Smooth muscle cell (in vitro differentiated cells): ENCODE measurements at regions not wholly inside any gene's neighbourhood (a gene's known extent, or its start where the extent isn't known, plus 50 kb on each side); places are given as distances from the start of the nearest gene placed in this dataset.

Experiments used
- DNase-seq: peaks from one replicate; lab custom pipeline; 2025; ENCODE audit not compliant: unreplicated experiment; lab: John Stamatoyannopoulos, UW
- H2AFZ ChIP-seq: fragments of 200-600 bp; sonication (generic); 2 replicates; pipeline ENCODE4 v1.6.0; 2016; ENCODE audit warnings: antibody characterized with exemption, low read depth, mild to moderate bottlenecking
- H3F3A ChIP-seq: fragments of 200-600 bp; sonication (generic); 2 replicates; pipeline ENCODE4 v1.6.0; 2017; ENCODE audit warnings: antibody characterized with exemption, low read depth
- H3K27ac ChIP-seq: fragments of 200-600 bp; sonication (generic); 2 replicates; pipeline ENCODE4 v1.5.1; 2016; ENCODE audit warnings: low read depth, mild to moderate bottlenecking
- H3K27me3 ChIP-seq: fragments of 200-600 bp; sonication (generic); 2 replicates; pipeline ENCODE4 v1.6.1; 2016; ENCODE audit warnings: low read depth, mild to moderate bottlenecking
- H3K36me3 ChIP-seq: fragments of 200-600 bp; sonication (generic); 2 replicates; pipeline ENCODE4 v1.5.1; 2016; ENCODE audit warnings: low read depth
- H3K4me1 ChIP-seq: fragments of 200-600 bp; sonication (generic); 2 replicates; pipeline ENCODE4 v1.5.1; 2016; ENCODE audit warnings: low read depth
- H3K4me2 ChIP-seq: fragments of 200-600 bp; sonication (generic); 2 replicates; pipeline ENCODE4 v1.6.0; 2016; ENCODE audit warnings: mild to moderate bottlenecking
- H3K4me3 ChIP-seq: fragments of 200-600 bp; sonication (generic); 2 replicates; pipeline ENCODE4 v1.5.1; 2016; ENCODE audit warnings: mild to moderate bottlenecking
- H3K79me2 ChIP-seq: fragments of 200-600 bp; sonication (generic); 2 replicates; pipeline ENCODE4 v1.6.0; 2016; ENCODE audit warnings: low read depth, mild to moderate bottlenecking
- H3K9ac ChIP-seq: fragments of 200-600 bp; sonication (generic); 2 replicates; pipeline ENCODE4 v1.6.0; 2016; ENCODE audit warnings: low read depth
- H3K9me3 ChIP-seq: fragments of 200-600 bp; sonication (generic); replicated peaks from 2 replicates; pipeline ENCODE4 v1.5.1; 2016; ENCODE audit warnings: low read depth
- H4K20me1 ChIP-seq: fragments of 200-600 bp; sonication (generic); 2 replicates; pipeline ENCODE4 v1.6.0; 2016; ENCODE audit warnings: low read depth
- CTCF ChIP-seq: fragments of 200-600 bp; sonication (generic); IDR thresholded peaks from 2 replicates; pipeline ENCODE4 v1.5.1; 2017; ENCODE audit warnings: borderline replicate concordance, mild to moderate bottlenecking, antibody characterized with exemption; ENCODE audit not compliant: insufficient read depth, poor library complexity, severe bottlenecking
- WGBS: methylation state at CpG from one replicate; pipeline ENCODE4 v1.1.7; 2016; ENCODE audit warnings: low lambda C conversion rate; 5-methylcytosine and 5-hydroxymethylcytosine counted together

- H2AFZ ChIP-seq: no peak overlapping the region
- no peak overlapping the region for H3K4me2 ChIP-seq
- no peak for TF ChIP-seq CTCF
- no peak for DNase-seq
- H3K9ac ChIP-seq: no peak overlapping the region
- no peaks in the 10 kb centered on the region for H3F3A ChIP-seq
- no peak overlapping the region for H3K4me3 ChIP-seq
- H3K79me2 ChIP-seq: no peaks in the 10 kb centered on the region
- peaks cover 37% of the 10 kb centered on the region for H3K4me1 ChIP-seq
- no peak overlapping the region for H3K27ac ChIP-seq
- no peaks in the 10 kb centered on the region for H3K36me3 ChIP-seq
- peaks cover 5% of the 10 kb centered on the region for H3K27me3 ChIP-seq
- no peaks in the 10 kb centered on the region for H3K9me3 ChIP-seq
- WGBS: 81% methylated on average over 10 of the region's 10 CpGs
- H4K20me1 ChIP-seq: no peaks in the 10 kb centered on the region
Observed at GRCh38 chr16:73543331-73543969, 495.5 kb upstream of the ZFHX3 start.

DNA sequence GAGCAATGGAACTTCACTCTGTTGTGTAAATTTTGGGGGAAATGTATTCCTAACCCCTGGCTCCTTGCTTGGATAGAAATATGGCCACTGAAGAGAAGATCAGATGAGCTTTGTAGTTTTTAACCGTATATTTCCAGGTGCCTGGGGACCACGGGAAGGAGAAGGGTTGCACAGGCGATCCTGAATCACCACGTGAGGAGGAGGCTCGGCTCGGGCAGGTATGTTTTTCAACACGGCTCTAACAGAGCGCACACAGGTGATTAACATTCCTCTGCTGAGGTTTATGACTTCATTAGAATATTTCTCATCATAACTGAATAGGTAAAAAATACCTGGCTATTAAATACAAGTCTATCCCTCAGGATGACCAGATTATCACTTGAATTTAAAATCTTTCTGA is 495.0 kb upstream of the ZFHX3 start:
- H3K79me2 ChIP-seq: no peaks in the 10 kb centered on the region
- no peaks in the 10 kb centered on the region for H3K36me3 ChIP-seq
- H2AFZ ChIP-seq: no peak overlapping the region
- no peak overlapping the region for H3K4me3 ChIP-seq
- H3K4me1 ChIP-seq: peaks cover 31% of the 10 kb centered on the region
- no peak overlapping the region for H3K27ac ChIP-seq
- no peak for TF ChIP-seq CTCF
- no peaks in the 10 kb centered on the region for H3F3A ChIP-seq
- DNase-seq: no peak
- H4K20me1 ChIP-seq: no peaks in the 10 kb centered on the region
- 84% methylated on average over 8 of the region's 8 CpGs for WGBS
- H3K27me3 ChIP-seq: peaks cover 5% of the 10 kb centered on the region
- no peak overlapping the region for H3K9ac ChIP-seq
- H3K9me3 ChIP-seq: no peaks in the 10 kb centered on the region
- H3K4me2 ChIP-seq: no peak overlapping the region

DNA sequence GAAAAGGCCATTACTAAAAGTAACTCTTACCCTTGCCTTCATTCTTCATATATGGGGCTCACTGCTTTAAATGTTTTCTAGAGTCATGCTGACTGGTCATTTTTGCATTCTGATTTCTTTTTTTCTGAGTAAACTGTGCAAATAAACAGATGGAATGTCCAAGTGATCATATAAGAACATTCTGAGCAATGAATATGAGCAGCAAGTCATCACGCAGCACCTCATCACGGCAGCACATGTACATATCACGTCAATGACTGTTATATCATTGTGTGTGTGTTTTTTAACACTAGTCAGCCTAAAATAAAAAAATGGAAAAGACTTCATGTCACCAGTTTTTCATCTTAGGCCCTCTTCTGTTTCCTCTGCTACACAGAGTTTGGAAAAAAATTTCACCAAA is 490.0 kb upstream of the ZFHX3 start:
- H3K4me1 ChIP-seq: no peaks in the 10 kb centered on the region
- no peak for DNase-seq
- no peak overlapping the region for H2AFZ ChIP-seq
- no peak for TF ChIP-seq CTCF
- H3K4me3 ChIP-seq: no peak overlapping the region
- no peaks in the 10 kb centered on the region for H3K36me3 ChIP-seq
- no peak overlapping the region for H3K9ac ChIP-seq
- no peaks in the 10 kb centered on the region for H3K79me2 ChIP-seq
- 96% methylated on average over 3 of the region's 3 CpGs for WGBS
- no peaks in the 10 kb centered on the region for H3F3A ChIP-seq
- no peak overlapping the region for H3K27ac ChIP-seq
- no peaks in the 10 kb centered on the region for H3K9me3 ChIP-seq
- H4K20me1 ChIP-seq: no peaks in the 10 kb centered on the region
- no peaks in the 10 kb centered on the region for H3K27me3 ChIP-seq
- H3K4me2 ChIP-seq: no peak overlapping the region

GRCh38 chr16:73536931-73537330 is 489.0 kb upstream of the ZFHX3 start:
- H3K36me3 ChIP-seq: no peaks in the 10 kb centered on the region
- 94% methylated on average over 3 of the region's 3 CpGs for WGBS

More at GRCh38 chr16:73536931-73537330, 489.0 kb upstream of the ZFHX3 start:
- no peak for TF ChIP-seq CTCF
- no peak overlapping the region for H2AFZ ChIP-seq
- H3K4me3 ChIP-seq: no peak overlapping the region
- DNase-seq: no peak
- no peaks in the 10 kb centered on the region for H3K4me1 ChIP-seq
- no peaks in the 10 kb centered on the region for H4K20me1 ChIP-seq
- H3K4me2 ChIP-seq: no peak overlapping the region
- H3K9ac ChIP-seq: no peak overlapping the region
- H3K27ac ChIP-seq: no peak overlapping the region
- H3K9me3 ChIP-seq: no peaks in the 10 kb centered on the region
- no peaks in the 10 kb centered on the region for H3F3A ChIP-seq
- H3K79me2 ChIP-seq: no peaks in the 10 kb centered on the region
- no peaks in the 10 kb centered on the region for H3K27me3 ChIP-seq
